ENCODE measurements at regions not wholly inside any gene's neighbourhood (a gene's known extent, or its start where the extent isn't known, plus 50 kb on each side); places are given as distances from the start of the nearest gene placed in this dataset.

- no peaks in the 10 kb centered on the region for H3K79me2 ChIP-seq (ENCODE audit: insufficient read depth, low read length)
- H3K4me1 Mint-ChIP-seq = peaks cover 31 to 40% of the 10 kb centered on the region in 2 experiments
Measured at GRCh38 chr14:71585361-71585760, 346.9 kb upstream of the RGS6 start.

More at GRCh38 chr14:71585361-71585760, 346.9 kb upstream of the RGS6 start:
- Histone ChIP-seq H3K27ac (ENCODE audit: insufficient read length, low read depth, low read length) (no peak overlapping the region), H3K23ac (ENCODE audit: insufficient read length, low read depth, low read length) (no peak overlapping the region), H3K9ac (ENCODE audit: extremely low read depth, insufficient read length, low read length) (no peak overlapping the region), H3K9me3 (ENCODE audit: control insufficient read depth, low read depth, low read length) (no peaks in the 10 kb centered on the region), H2AFZ (ENCODE audit: low read length) (no peak overlapping the region), H2BK20ac (ENCODE audit: low read depth, low read length, poor library complexity, severe bottlenecking) (no peak overlapping the region), H2BK120ac (ENCODE audit: low read depth, low read length, poor library complexity, severe bottlenecking) (no peak overlapping the region), H4K91ac (ENCODE audit: insufficient read length, low read depth, low read length) (no peak overlapping the region), H3K79me1 (ENCODE audit: insufficient read depth, low read depth, low read length, poor library complexity, severe bottlenecking) (no peaks in the 10 kb centered on the region), H4K5ac (ENCODE audit: insufficient read length, low read depth, low read length) (no peak overlapping the region), H3K4me1 (ENCODE audit: insufficient read depth, low read length) (peaks cover 6% of the 10 kb centered on the region; the same call in 1 of the 2 replicates), H3K4ac (ENCODE audit: low read depth, low read length) (no peak overlapping the region), H3K56ac (ENCODE audit: insufficient read length, low read depth, low read length) (no peak overlapping the region), H4K8ac (replicated peaks; ENCODE audit: insufficient read length, low read depth, low read length) (no peak overlapping the region), H3K4me2 (ENCODE audit: insufficient read depth, insufficient read length, low read length) (no peak overlapping the region), H3K23me2 (ENCODE audit: insufficient read length, low read depth, low read length, poor library complexity, severe bottlenecking) (no peaks in the 10 kb centered on the region), H2BK12ac (ENCODE audit: insufficient read length, low read depth, low read length) (no peak overlapping the region), H3K27me3 (ENCODE audit: insufficient read depth, low read length) (no peaks in the 10 kb centered on the region), H2BK15ac (ENCODE audit: low read depth, low read length) (no peak overlapping the region), H2AK5ac (ENCODE audit: insufficient read length, low read length) (no peak overlapping the region), H3K18ac (ENCODE audit: insufficient read length, low read depth, low read length) (no peak overlapping the region), H2BK5ac (ENCODE audit: insufficient read length, low read length) (no peak overlapping the region), H3K14ac (ENCODE audit: insufficient read depth, low read length) (no peak overlapping the region), H3T11ph (ENCODE audit: low read length) (no peak overlapping the region), H4K20me1 (ENCODE audit: control insufficient read depth, insufficient read depth, insufficient read length) (no peaks in the 10 kb centered on the region)
- no peak overlapping the region; a peak in 1 of 7 replicates for H3K27ac Mint-ChIP-seq
- H3K27me3 Mint-ChIP-seq (ENCODE audit: low read depth) = no peaks in the 10 kb centered on the region
- no peak for DNase-seq
- no peak for TF ChIP-seq CTCF (conservative IDR thresholded peaks at IDR 0.05)
- peaks cover 5 to 9% (median 6%) of the 10 kb centered on the region in 3 experiments; a peak in 4 of 7 replicates for H3K36me3 Mint-ChIP-seq (ENCODE audit: insufficient read depth in 1 of 3, low read depth in 3 of 3)
- no peaks in the 10 kb centered on the region for H3K9me3 Mint-ChIP-seq
- H3K4me3 Mint-ChIP-seq = peak overlapping the region in 1 of 2 experiments; percentile 43; a peak in 1 of 5 replicates
